Heart left ventricle (tissue), 13 donors: ENCODE measurements at regions not wholly inside any gene's neighbourhood (a gene's known extent, or its start where the extent isn't known, plus 50 kb on each side); places are given as distances from the start of the nearest gene placed in this dataset.

Experiments used
- POLR2A ChIP-seq, 2 donors: fragments of 450-650 bp; IDR thresholded peaks; one replicate each; pipeline ENCODE4 v1.6.1; 2017; ENCODE audit warnings: antibody characterized with exemption in 2 of 2, mild to moderate bottlenecking in 2 of 2, moderate library complexity in 2 of 2
- TF ChIP-seq, protein P1 (sequence below), 12 donors: fragments of 200-600 bp; sonication (generic) in 4 of 12; IDR thresholded peaks; one replicate each; pipeline versions ENCODE4 v1.5.0 to v1.8.0; 2018 to 2022; ENCODE audit warnings: antibody characterized with exemption in 12 of 12, mild to moderate bottlenecking in 5 of 12
- donor health status: ischemic (EF 13 %, LVEDD 7.1; RV severe dilation, severe dysfunction).
- donor health status: DM: no; HTN: yes; CAD: no.
- donor health status: DM: no; HTN: no; CAD: no.
- donor health status: ischemic (EF 25% LVEDD 6.9; RV normal size, moderate dysfunction).
- donor health status: ischemic (EF 25% LVEDD 5.7; RV mildly dilated, moderate dysfunction).
- donor health status: ischemic (EF 35%, LVEDD 5.7; RV mildly dilated, moderate dysfunction).
- donor health status: nonischemic (EF 11% LVEDD 7.7; RV severe dilation, severe dysfunction).
- donor health status: DM: yes; HTN: yes; CAD: no.
- donor health status: PGD.
- donor health status: ischemic (EF 29% LVEDD 5.4; RV normal size, mild dysfunction).
- donor health status: nonischemic (EF 23%, LVEDD 6.1; RV moderate dilation, normal function).

DNA sequence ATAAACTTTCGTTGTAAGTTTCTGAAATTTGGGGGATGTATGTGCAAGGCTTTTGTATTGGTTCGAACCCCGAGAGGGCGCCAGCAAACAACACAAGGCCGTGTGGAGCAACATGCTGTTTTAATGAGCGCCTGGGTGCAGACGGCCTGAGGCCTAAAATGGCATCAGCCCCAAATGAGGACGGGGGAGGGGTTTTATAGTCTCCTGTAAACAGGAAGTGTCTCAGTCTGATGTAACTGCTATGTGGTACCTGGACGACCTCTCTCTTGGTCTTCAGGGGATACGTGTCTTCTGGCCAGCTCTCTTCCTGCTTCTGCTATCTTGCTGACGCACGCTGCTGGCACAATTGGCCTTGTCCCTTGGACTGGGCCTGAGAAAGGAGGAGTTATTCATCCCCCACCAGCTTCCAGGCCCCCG, 1348.0 kb downstream of the ADGRL3 start:
- TF ChIP-seq POLR2A (IDR thresholded peaks at IDR 0.05): no peak
- TF ChIP-seq, protein P1, sequence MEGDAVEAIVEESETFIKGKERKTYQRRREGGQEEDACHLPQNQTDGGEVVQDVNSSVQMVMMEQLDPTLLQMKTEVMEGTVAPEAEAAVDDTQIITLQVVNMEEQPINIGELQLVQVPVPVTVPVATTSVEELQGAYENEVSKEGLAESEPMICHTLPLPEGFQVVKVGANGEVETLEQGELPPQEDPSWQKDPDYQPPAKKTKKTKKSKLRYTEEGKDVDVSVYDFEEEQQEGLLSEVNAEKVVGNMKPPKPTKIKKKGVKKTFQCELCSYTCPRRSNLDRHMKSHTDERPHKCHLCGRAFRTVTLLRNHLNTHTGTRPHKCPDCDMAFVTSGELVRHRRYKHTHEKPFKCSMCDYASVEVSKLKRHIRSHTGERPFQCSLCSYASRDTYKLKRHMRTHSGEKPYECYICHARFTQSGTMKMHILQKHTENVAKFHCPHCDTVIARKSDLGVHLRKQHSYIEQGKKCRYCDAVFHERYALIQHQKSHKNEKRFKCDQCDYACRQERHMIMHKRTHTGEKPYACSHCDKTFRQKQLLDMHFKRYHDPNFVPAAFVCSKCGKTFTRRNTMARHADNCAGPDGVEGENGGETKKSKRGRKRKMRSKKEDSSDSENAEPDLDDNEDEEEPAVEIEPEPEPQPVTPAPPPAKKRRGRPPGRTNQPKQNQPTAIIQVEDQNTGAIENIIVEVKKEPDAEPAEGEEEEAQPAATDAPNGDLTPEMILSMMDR (IDR thresholded peaks at IDR 0.05): peak in 2 of 12 donors; percentile 8 to 9
